DND-41 (cell line): ENCODE measurements at regions not wholly inside any gene's neighbourhood (a gene's known extent, or its start where the extent isn't known, plus 50 kb on each side); places are given as distances from the start of the nearest gene placed in this dataset.
"Not testable (repeated sequence)": the region's sequence is repeated elsewhere in the genome, so short reads cannot be mapped to it uniquely, and the experiment has no call there.

Experiments used
- CTCF ChIP-seq: IDR thresholded peaks from 2 replicates; pipeline ENCODE4 v1.5.1; 2012; ENCODE audit warnings: borderline replicate concordance, low read length, moderate library complexity, mild to moderate bottlenecking; ENCODE audit not compliant: poor library complexity, severe bottlenecking; ENCODE audit errors: extremely low read depth
- EZH2 ChIP-seq: IDR thresholded peaks from 3 replicates; pipeline ENCODE4 v1.6.1; 2012; ENCODE audit warnings: borderline replicate concordance, low read depth, mild to moderate bottlenecking, moderate library complexity, low read length, inconsistent platforms; ENCODE audit not compliant: severe bottlenecking

DNA sequence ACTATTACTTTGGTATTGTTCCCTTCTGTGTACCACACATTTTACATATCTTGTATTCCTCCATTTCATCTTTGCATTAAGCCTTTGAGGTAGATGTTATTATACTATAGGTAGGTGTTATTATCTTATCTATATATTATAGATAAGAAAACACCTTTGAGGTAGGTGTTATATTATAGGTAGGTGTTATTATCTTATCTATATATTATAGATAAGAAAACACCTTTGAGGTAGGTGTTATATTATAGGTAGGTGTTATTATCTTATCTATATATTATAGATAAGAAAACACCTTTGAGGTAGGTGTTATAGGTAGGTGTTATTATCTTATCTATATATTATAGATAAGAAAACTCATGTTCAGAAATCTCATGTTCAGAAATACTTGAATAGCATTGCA, 187.0 kb upstream of the USP15 start:
- TF ChIP-seq CTCF, EZH2: not testable (repeated sequence)
